Embryonic facial prominence (tissue), 1 donor: ENCODE measurements at regions not wholly inside any gene's neighbourhood (a gene's known extent, or its start where the extent isn't known, plus 50 kb on each side); places are given as distances from the start of the nearest gene placed in this dataset.
"Not testable (repeated sequence)": the region's sequence is repeated elsewhere in the genome, so short reads cannot be mapped to it uniquely, and the experiment has no call there.

Source experiments
- DNase-seq: peaks from one replicate; pipeline ENCODE4 v3.0.0-alpha.2; 2016; ENCODE audit errors: extremely low spot score

DNA sequence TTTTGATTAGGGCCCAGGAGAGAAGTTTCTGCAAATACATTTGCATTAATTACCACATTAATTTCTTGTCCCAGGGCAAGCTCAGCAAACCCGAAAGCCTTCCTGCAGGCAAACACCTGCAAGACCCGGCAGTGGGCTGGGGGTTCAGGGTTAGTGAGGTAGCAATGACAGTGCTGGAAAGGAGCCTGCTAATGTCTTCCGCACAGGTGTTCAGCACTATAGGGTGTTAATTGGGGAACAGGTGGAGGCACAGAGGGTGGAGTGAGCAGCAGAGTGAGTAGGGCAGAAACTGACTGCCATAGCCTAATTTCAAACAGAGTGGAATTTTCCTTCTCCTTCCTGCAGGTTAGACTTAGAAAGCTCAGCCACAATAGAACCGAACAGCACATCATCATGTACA is 50.9 kb upstream of the UBASH3B start:
- no peak for DNase-seq

DNA sequence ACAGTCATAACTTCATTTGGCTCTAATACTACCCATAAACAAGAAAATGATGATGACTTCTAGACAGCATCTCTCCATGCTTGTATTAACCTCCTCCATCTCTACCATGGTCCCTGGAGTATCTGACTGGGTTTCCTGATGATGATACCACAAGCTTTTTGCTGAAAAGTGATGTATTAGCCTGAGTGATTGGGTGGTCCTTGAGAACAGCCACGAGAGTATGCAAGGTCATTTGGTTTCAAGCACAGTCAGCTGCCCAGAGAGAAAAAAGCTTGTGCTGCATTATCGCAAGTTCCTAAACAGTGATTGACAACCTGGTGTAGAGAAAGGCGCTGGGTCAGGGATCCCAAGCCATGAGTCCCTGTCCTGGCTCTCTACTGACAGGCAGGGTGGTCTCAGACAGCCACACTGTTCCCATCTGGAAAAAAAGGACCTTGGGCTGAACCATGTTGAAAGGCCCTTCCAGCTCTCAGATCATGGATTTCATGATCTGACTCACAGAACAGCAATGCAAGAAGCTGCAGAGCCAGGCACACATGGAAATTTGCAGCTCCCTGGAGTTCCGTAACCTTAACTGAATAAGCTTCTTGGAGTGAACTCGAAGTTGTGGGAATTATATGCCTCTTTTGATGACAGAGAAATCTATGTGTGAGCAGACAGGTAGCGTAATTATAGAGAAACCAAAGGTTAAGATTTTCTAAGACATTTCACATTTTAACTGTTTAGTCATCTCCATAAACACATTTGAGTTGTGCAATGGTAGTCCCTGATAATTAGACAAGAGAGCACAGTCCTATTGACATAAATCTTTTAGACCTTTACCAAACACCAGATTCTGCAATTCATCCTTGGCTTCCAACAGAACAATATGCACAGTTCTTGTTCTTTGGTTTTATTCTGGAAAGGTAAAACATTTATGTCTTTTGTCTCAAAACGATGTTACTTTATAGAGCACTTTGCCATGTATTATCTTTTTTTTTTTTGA is 54.1 kb upstream of the UBASH3B start:
- DNase-seq, result no peak

DNA sequence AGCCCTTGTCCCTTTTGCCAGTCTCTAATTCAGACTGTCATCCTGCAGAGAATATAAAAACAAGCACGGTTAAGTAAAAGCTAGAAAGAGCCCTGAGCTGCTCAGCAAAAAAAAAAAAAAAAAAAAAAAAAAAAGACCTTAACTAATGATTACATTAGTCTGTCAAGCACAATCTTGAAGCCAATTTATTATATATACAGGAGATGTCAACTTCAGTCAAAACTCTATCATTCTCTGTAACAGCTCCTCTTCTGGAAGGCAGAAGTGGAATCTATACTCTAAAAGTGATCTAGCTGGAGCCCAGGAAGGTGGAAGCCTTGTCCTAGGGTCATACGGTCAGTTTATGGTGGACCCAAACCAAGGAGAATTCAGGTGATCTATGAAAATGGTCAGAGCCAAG is 55.2 kb upstream of the UBASH3B start:
- DNase-seq, result no peak

DNA sequence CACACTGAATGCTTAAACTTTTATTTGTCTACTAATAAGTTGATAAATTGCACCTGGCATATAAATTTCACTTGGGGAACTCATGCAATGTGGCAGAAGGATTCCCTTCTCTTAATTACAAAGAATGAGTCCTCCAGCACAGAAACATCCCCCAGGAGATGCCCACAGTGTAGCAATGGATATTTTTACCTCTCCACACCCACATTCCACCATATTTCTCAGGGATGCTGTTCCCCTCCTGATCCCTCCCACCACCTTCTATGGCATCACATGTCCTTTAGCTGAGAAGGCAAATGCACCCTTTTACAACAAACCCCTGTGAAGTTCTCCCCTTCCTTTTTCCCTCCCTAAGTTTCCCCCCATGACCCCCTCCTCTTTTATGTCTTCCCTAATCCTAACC is 56.1 kb upstream of the UBASH3B start:
- no peak for DNase-seq

DNA sequence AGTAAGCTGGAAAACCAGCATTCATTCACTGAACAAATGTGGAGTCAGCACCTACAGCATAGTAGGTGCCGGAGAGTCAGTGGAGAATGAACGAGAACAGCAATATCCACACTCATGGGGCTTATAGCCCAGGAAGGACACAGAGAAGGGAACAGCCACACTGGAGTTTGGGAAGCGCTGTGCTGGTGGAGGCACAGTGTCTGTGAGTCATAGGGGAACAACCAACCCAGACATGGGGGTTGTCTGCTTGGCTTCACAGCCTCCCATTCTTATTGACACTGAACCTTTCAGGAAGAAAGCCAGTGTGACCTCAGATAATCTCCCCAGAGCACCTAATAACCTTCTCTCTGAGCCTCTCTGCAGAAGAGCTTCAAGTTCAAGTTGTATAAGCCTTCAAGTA is 56.6 kb upstream of the UBASH3B start:
- DNase-seq, result no peak

DNA sequence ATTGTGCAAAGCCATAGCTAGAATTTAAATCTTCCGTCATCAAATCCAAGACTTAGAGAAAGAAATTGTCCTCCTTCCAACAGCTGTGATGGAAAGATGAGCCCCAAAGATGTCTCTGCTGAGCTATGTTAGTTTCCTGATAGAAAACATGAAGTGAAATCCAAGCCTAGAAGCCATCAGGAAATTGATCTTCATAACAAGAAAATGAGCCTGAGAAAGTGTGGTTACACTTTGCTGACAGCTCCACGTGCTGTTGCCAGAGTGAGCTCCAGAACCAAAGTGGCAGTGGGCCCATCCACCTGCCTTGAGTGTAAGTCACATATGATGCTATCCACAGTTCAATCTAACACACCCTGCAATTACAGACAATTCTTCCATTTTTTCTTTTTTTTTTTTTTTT is 58.0 kb upstream of the UBASH3B start:
- no peak for DNase-seq

DNA sequence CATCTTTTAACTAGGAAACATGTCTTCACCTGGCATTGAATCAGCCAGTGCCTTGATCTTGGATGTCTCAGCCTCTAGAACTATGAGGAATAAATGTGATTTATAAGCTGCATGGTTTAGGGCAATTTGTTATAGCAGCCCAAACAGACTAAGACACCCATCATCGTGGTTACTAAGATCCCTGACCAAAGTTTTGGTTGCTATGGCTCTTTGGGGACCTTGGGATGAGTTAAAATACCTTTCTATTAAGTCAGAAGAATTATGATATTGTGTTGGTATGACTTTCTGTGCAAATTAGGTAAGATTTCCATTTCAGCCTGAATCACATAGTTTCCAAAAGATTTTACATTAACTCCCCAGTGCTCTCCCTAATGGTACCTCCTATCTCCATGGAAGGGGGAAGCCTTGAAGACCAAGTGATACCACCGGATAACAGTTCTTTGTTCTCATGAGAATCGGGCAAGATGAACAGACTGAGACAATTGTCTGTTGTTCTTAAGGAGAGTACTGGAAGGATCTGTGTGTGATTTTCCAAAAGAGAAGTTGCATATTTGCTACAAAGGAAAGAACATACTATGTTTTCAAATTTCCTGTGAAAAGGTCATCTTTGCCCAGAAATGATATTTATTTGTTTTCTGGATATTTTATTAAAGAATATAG is 60.4 kb upstream of the UBASH3B start:
- no peak for DNase-seq

DNA sequence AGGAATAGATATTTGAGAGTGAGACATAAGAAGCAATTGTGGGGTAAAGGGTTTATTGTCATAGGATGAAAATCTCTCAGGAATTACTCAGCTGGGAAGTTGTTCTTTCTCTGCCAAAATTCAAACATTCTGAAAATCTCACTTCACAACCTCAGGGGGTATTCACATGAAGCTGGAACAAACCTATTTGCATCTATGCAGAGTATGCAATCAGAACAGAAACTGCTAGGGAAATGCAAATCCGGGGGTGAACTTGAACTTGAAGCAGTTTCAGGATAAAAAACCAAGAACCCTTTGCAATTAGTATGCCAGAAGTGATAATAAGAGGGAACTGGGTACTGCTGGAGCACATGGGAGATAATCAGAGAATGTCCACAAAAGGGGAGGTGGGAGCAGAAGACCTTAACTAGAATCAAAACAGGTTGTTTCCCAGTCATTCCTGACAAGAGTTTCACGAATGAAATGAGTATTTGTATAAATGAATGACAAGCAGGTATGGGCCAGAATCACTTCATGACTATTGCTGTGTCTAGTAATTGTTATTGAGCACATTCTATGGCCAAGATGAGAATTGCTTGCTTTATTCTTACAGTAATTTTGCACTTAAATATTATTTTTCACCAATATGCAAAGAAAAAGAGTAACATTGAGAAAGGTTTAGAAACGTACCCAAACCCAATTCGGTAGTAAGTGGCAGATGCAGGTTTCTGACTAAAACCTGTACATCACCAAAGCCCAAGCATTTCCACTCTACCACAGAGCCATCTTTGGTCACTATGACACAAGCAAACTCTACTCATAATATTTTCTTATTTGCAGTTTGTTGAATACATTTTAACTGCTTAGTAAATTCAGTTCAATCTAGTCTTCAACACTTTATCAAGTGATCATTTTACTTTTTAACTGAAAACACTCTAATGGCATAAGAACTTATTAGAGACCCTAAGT is 61.8 kb upstream of the UBASH3B start:
- DNase-seq, result no peak

DNA sequence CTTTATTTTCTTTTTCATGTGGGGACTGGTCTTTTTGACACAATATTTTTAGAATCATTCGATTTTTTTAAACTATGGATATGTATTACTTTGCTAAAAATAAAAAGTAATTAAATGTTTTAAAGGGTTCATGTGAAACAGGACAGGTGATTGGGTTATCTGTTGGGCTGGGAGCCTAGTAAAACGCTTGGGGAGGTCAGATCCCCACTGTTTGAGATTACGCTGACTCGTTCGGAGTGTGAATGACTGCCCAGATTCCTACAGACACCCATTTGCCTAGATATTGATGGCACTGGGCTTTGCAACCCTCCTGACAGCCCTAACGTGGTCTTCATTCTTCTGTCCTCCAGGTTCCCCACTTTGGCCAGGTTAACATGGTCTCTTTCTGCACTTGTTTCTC is 62.9 kb upstream of the UBASH3B start:
- DNase-seq, result no peak

DNA sequence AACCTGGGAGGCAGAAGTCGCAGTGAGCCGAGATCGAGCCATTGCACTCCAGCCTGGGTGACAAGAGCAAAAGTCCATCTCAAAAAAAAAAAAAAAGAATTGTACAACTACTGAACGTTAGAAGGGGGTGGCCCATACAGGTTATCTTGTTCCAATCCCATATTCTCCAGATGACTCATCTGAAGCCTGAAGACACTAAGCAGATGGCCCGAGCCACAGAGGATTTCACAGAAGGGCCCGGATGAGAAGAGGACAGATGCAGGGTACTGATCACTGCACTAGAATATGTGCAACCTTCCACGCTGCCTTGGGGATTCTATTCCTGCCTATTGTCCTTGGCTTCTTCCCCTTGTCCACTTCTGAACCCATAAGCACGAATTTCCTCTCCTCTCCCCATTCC is 70.9 kb upstream of the UBASH3B start:
- DNase-seq, result no peak

DNA sequence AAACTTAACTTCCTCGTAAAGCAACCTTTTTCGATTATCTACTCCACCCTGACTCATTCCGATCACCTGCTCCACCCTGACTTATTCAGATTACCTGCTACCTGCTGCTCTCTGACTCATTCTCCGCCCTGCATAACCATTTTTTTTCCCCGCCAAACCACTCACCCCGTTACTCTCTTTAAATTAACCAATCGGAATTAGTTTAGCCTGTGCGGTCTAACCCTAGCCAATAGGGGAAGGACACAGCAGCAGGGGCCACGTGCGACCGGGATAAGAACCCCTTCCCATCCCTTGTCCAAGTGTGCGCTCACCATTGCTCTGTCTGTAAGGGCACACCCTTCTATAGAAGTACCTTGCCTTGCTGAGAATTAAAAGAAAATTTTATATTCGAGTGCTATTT is 75.5 kb upstream of the UBASH3B start:
- DNase-seq, result not testable (repeated sequence)

DNA sequence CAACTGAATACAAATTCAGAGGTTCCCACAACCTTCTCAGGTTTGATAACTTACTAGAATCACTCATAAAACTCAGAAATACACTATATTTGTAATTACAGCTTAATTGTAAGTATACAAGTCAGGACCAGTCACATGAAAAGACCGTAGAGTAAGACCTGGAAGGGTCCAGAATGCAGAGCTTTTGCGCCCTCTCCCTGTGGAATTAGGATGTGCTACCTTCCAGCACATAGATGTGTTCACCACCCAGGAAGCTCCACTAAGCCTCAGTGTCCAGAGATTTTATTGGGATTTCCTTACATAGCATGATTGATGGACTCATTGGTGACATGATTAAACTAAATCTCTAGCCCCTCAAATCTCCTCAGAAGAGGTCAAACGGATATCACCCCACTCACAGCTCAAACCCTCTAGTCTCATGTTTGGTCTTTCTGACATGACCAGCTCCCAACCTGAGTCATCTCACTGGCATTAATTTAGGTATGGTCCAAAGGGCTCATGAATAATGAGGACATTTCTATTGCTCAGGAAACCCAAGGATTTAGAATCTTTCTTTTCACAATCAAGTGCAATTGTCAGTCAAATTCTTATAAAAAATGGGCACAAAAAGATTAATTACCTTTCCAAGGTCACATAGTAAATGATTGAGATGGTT is 77.2 kb upstream of the UBASH3B start:
- DNase-seq, result no peak

DNA sequence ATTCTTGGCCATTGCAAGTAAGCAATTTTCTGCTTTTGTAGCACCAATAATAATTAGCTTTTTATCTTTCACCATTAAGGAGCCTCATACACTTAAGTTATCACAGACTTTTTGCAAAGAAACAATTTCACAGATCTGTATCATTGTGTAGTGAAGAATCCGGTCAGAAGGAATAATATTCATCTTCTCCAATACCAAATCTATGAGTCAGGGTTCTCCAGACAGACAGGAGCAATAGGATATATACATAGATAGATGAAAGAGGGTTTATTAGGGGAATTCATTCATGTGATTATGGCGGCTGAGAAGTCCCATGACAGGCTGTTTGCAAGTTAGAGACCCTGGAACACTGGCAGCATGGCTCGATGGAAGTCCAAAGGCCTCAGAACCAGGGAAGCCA is 82.9 kb upstream of the UBASH3B start:
- DNase-seq, result no peak

DNA sequence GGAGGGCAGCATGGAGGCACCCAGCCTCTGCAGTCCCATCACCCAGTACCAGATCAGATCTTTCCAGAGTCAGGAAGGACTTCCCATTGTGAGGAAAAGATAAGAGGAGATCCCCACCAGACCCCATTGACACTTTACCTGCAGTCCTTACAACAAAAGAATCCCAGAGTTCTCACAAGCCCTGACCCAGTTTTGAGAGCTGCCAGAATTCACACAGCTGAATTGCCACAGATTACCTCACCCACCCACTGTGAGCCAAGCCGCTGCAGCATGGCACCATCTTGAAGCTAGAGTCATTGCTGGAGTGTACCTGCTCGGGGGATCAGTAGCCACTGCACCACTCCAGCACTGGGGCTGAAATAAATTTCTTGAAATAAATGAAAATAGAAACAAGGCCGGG is 91.8 kb upstream of the UBASH3B start:
- DNase-seq, result no peak

DNA sequence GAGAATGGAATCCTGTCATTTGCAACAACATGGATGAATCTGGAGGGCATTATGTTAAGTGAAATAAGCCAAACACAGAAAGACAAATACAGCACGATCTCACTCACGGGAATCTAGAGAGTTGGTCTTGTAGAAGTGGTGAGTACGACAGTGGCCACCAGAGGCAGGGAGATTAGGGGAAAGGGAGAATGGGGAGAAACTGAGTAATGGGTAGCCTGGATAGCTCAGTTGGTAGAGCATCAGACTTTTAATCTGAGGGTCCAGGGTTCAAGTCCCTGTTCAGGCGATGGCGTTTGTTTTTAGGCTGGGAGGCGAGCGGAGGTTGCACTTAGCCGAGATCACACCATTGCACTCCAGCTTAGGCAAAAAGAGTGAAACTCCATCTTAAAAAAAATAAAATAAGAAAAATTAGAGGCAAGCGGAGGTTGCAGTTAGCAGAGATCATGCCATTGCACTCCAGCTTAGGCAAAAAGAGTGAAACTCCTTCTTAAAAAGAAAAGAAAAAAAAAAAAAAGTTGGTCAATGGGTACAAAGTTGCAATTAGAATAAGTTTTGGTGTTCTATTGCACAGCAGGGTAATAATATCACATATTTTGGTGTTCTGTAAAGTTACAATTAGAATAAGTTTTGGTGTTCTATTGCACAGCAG is 95.7 kb upstream of the UBASH3B start:
- DNase-seq, result no peak

DNA sequence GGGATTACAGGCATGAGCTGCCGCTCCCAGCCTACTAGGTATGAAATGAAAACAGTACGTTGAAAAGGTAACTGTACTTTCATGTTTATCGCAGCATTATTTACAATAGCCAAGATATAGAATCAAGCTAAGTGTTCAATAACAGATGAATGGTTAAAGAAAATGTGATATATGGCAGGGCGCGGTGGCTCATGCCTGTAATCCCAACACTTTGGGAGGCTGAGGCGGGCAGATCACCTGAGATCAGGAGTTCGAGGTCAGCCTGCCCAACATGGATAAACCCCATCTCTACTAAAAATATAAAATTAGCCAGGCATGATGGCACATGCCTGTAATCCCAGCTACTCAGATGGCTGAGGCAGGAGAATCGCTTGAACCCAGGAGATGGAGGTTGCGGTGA is 96.3 kb upstream of the UBASH3B start:
- not testable (repeated sequence) for DNase-seq

DNA sequence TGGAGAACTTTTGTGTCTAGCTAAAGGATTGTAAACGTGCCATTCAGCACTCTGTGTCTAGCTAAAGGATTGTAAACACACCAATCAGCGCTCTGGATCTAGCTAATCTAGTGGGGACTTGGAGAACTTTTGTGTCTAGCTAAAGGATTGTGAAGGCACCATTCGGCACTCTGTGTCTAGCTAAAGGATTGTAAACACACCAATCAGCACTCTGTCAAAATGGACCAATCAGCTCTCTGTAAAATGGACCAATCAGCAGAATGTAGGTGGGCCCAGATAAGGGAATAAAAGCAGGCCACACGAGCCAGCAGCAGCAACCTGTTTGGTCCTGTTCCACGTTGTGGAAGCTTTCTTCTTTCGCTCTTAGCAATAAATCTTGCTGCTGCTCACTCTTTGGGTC is 98.4 kb upstream of the UBASH3B start:
- DNase-seq, result not testable (repeated sequence)

DNA sequence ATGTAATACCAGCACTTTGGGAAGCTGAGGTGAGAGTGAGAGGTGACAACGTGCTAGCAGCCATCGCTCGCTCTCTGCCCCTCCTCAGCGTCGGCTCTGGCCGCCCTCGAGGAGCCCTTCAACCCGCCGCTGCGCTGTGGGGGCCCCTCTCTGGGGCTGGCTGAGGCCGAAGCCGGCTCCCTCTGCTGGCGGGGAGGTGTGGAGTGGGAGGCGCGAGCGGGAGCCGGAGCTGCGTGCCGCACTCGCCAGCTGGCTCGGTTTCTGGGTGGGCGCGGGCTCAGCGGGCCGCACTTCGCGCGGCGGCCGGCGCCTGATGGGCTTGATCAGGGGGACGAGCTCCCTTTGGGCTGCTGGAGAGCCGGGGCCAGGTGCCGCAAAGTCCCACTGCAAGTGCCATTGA is 98.9 kb upstream of the UBASH3B start:
- DNase-seq, result no peak

DNA sequence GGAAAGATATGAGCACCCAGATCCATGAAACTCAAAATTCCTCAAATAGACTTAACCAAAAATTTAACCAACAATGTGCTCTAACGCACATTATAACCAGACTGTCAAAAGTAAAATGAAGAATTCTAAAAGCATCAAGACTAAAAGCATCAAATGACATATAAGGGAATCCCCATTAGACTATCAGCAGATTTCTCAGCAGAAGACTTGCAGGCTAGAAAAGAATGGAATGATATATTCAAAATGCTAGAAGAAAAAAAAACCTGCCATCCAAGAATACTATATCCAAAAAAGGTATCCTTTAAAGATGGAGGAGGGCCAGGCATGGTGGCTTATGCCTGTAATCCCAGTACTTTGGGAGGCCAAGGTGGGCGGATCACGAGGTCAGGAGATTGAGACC is 117.5 kb upstream of the UBASH3B start:
- no peak for DNase-seq

DNA sequence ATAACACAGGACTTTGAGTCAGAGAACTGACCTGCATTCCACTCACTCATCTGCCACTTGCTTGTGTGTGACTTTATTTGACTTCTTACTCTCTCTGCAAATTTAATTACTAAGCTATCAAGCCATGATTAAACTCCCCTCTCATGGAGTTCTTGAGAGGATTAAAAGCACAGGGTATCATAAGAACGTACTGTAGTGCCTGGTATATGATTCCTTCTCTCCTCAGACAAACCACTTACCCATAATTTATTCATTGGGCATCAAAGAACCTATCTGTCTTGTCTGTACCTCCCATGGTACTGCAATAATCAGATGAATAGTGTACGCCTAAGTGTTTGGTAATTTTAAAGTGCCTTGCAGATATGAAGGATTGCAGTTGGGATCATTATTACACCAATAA is 130.6 kb upstream of the UBASH3B start:
- no peak for DNase-seq
